Tibial nerve (tissue), 4 donors: ENCODE measurements at regions not wholly inside any gene's neighbourhood (a gene's known extent, or its start where the extent isn't known, plus 50 kb on each side); places are given as distances from the start of the nearest gene placed in this dataset.

ENCODE experiments used
- DNase-seq, 2 donors: peaks; one replicate each; pipeline ENCODE4 v3.0.0-alpha.2; 2019; ENCODE audit warnings: low spot score in 2 of 2
- H3K27ac ChIP-seq, 4 donors: fragments of 200-600 bp; sonication (generic) in 3 of 4; one replicate each; pipeline ENCODE4 v1.5.1; 2017 to 2019; ENCODE audit warnings: mild to moderate bottlenecking in 1 of 4
- H3K27me3 ChIP-seq, 2 donors: fragments of 200-600 bp; sonication (generic) in 1 of 2; one replicate each; pipeline versions ENCODE4 v1.5.1 to v1.6.0; 2017 to 2019
- H3K36me3 ChIP-seq, 3 donors: fragments of 200-600 bp; sonication (generic); one replicate each; pipeline ENCODE4 v1.5.1; 2018 to 2019
- H3K4me1 ChIP-seq, 4 donors: fragments of 200-600 bp; sonication (generic) in 3 of 4; one replicate each; pipeline ENCODE4 v1.5.1; 2017 to 2019
- H3K4me3 ChIP-seq, 4 donors: fragments of 200-600 bp; sonication (generic) in 3 of 4; one replicate each; pipeline ENCODE4 v1.5.1; 2017 to 2019; ENCODE audit warnings: mild to moderate bottlenecking in 1 of 4, moderate library complexity in 1 of 4
- H3K9me3 ChIP-seq, 4 donors: fragments of 200-600 bp; sonication (generic) in 3 of 4; one replicate each; pipeline ENCODE4 v1.5.1; 2017 to 2019
- EP300 ChIP-seq, 2 donors: sonication (generic); formaldehyde crosslinking; IDR thresholded peaks; one replicate each; pipeline ENCODE4 v1.6.1; 2017; ENCODE audit warnings: antibody characterized with exemption in 2 of 2, mild to moderate bottlenecking in 1 of 2
- POLR2A ChIP-seq, 2 donors: fragments of 450-650 bp; IDR thresholded peaks; one replicate each; pipeline ENCODE4 v1.6.1; 2017; ENCODE audit warnings: antibody characterized with exemption in 2 of 2, mild to moderate bottlenecking in 2 of 2, moderate library complexity in 2 of 2
- WGBS, 2 donors: methylation state at CpG; one replicate each; pipeline ENCODE4 v1.1.5; 2018; 5-methylcytosine and 5-hydroxymethylcytosine counted together
- TF ChIP-seq, protein P1 (sequence below), 5 experiments: fragments of 200-600 bp in 3 of 5; fragments of 450-650 bp in 2 of 5; sonication (generic) in 3 of 5; IDR thresholded peaks; one replicate each; pipeline ENCODE4 v1.5.1; 2016 to 2019; ENCODE audit warnings: antibody characterized with exemption in 5 of 5, mild to moderate bottlenecking in 3 of 5, moderate library complexity in 2 of 5

DNA sequence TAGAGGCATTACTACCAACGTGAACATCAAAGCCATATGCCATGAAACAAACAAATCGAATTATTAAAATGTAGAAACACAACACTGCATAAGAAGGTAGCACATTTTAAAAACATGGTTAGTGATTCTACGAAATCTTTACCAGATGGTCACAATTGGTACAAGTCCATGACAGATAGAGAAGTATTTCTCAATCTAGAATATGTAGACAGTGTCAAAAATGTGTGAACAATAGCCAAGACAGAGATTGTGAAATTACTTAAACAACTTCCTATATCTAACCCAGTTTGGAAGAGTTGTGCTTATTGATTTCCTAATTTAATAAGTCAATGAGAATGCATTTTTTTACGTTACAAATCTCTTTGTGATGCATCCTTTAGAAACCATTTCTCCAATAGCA, 1121.6 kb downstream of the MAT2B start:
- 64 to 68% methylated on average over 4 of the region's 4 CpGs for WGBS, 2 donors

DNA sequence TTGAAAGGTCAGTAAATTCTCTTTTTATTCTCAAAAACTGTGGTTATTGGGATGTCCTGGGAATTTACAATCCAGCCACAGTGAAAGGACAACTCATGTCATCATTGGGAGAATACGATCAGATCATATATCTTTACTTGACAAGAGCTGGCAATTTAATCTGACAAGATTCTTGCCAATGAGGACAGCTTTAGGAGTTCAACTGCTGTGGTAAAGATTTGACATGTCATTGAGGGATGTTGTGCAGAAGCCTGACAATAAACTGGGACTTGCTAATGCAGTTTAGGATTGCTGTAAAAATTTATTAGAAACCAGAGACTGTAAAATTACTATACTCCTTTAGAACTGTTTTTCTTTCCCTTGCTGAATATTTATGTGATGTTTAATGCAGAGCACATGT, 1131.0 kb downstream of the MAT2B start:
- Histone ChIP-seq H3K27me3 (no peaks in the 10 kb centered on the region), H3K4me3 (no peak overlapping the region), H3K36me3 (no peaks in the 10 kb centered on the region), H3K4me1 (no peaks in the 10 kb centered on the region), H3K9me3 (no peaks in the 10 kb centered on the region), H3K27ac (no peak overlapping the region)
- 24 to 36% methylated on average over 1 of the region's 1 CpG for WGBS, 2 donors
- TF ChIP-seq, protein P1, sequence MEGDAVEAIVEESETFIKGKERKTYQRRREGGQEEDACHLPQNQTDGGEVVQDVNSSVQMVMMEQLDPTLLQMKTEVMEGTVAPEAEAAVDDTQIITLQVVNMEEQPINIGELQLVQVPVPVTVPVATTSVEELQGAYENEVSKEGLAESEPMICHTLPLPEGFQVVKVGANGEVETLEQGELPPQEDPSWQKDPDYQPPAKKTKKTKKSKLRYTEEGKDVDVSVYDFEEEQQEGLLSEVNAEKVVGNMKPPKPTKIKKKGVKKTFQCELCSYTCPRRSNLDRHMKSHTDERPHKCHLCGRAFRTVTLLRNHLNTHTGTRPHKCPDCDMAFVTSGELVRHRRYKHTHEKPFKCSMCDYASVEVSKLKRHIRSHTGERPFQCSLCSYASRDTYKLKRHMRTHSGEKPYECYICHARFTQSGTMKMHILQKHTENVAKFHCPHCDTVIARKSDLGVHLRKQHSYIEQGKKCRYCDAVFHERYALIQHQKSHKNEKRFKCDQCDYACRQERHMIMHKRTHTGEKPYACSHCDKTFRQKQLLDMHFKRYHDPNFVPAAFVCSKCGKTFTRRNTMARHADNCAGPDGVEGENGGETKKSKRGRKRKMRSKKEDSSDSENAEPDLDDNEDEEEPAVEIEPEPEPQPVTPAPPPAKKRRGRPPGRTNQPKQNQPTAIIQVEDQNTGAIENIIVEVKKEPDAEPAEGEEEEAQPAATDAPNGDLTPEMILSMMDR (IDR thresholded peaks at IDR 0.05) = no peak
- TF ChIP-seq POLR2A (IDR thresholded peaks at IDR 0.05) (no peak), EP300 (IDR thresholded peaks at IDR 0.05) (no peak)
- DNase-seq = no peak

More for the DNA sequence above, 1121.6 kb downstream of the MAT2B start:
- H3K4me3 ChIP-seq = no peak overlapping the region
- H3K36me3 ChIP-seq = no peaks in the 10 kb centered on the region
- no peaks in the 10 kb centered on the region for H3K4me1 ChIP-seq
- H3K9me3 ChIP-seq = no peaks in the 10 kb centered on the region
- H3K27ac ChIP-seq = no peak overlapping the region
- no peak for TF ChIP-seq EP300 (IDR thresholded peaks at IDR 0.05)
- TF ChIP-seq, protein P1 (IDR thresholded peaks at IDR 0.05) = no peak
- no peak for TF ChIP-seq POLR2A (IDR thresholded peaks at IDR 0.05)
- H3K27me3 ChIP-seq = no peaks in the 10 kb centered on the region
- DNase-seq = no peak

DNA sequence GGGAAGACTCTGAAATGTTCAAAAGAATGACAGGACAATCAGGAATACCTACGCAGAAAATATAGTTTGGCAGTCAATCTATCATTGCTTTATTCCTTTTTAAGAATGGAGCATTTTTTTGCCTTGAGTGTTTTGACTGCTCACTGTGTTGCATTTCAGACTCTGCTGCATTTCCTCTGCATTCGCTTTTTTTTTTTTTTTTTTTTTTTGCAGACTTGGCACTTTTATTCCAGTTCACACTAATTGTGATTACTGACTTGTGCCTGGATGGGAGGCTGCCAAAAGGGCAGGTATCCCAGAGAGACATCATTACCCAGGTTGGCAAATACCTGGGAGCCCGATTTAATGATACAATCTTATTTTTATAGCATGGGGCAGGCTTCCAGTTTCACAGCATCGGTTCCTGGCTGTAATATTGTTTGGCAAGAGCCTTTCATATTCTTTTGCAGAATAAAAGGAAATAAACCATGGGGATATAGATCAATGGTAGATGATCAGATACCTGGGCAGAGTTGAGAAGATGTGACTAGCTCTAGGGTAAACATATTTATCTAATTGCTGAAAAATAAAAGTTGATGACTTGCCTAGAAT, 1132.6 kb downstream of the MAT2B start:
- DNase-seq = no peak
- H3K4me3 ChIP-seq = no peak overlapping the region
- H3K27me3 ChIP-seq = no peaks in the 10 kb centered on the region
- H3K27ac ChIP-seq = no peak overlapping the region
- no peaks in the 10 kb centered on the region for H3K36me3 ChIP-seq
- TF ChIP-seq POLR2A (IDR thresholded peaks at IDR 0.05) (no peak), EP300 (IDR thresholded peaks at IDR 0.05) (no peak)
- TF ChIP-seq, protein P1 (IDR thresholded peaks at IDR 0.05) = no peak
- 59 to 75% methylated on average over 4 of the region's 4 CpGs for WGBS, 2 donors
- no peaks in the 10 kb centered on the region for H3K9me3 ChIP-seq
- H3K4me1 ChIP-seq = no peaks in the 10 kb centered on the region

DNA sequence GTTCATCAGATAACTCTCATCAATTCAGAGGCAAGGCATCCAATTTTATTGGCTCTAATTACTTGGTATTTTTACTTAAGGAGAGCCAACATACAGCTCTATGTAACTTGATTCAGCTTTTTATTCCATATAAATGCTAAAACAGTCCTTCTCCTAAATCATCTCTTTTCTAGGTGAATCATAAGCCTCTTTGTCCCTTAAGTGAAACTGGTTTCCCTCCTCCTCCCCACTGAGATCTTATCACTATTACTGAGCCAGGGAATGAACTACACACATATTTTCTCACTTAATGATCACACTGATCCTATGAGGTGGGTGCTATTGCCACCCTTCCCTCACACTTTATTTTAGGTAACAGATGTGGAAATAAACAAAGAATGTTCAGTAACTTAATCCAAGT, 1143.8 kb downstream of the MAT2B start:
- DNase-seq = no peak
- H3K9me3 ChIP-seq = no peaks in the 10 kb centered on the region
- no peak for TF ChIP-seq EP300 (IDR thresholded peaks at IDR 0.05)
- TF ChIP-seq POLR2A (IDR thresholded peaks at IDR 0.05) = no peak
- TF ChIP-seq, protein P1 (IDR thresholded peaks at IDR 0.05) = no peak
- no peaks in the 10 kb centered on the region for H3K4me1 ChIP-seq
- H3K4me3 ChIP-seq = no peak overlapping the region
- no peaks in the 10 kb centered on the region for H3K27me3 ChIP-seq
- no peaks in the 10 kb centered on the region for H3K36me3 ChIP-seq
- no peak overlapping the region for H3K27ac ChIP-seq

GRCh38 chr5:164650427-164650826, 1145.0 kb downstream of the MAT2B start:
- 71 to 83% methylated on average over 1 of the region's 1 CpG for WGBS, 2 donors
- Histone ChIP-seq H3K36me3 (no peaks in the 10 kb centered on the region), H3K4me3 (no peak overlapping the region), H3K27me3 (no peaks in the 10 kb centered on the region), H3K9me3 (no peaks in the 10 kb centered on the region), H3K27ac (no peak overlapping the region), H3K4me1 (no peaks in the 10 kb centered on the region)
- TF ChIP-seq, protein P1 (IDR thresholded peaks at IDR 0.05) = no peak
- no peak for TF ChIP-seq EP300 (IDR thresholded peaks at IDR 0.05)
- no peak for TF ChIP-seq POLR2A (IDR thresholded peaks at IDR 0.05)
- DNase-seq = no peak
